OCI-LY1 (cell line): ENCODE measurements at regions not wholly inside any gene's neighbourhood (a gene's known extent, or its start where the extent isn't known, plus 50 kb on each side); places are given as distances from the start of the nearest gene placed in this dataset.

Source experiments
- CTCF ChIP-seq: fragments of 200-600 bp; sonication (generic), shearing (Covaris generic); IDR thresholded peaks from 2 replicates; pipeline ENCODE4 v1.5.1; 2017; ENCODE audit warnings: mild to moderate bottlenecking, antibody characterized with exemption, low read length, moderate library complexity, mixed read lengths
- EZH2 ChIP-seq: fragments of 200-600 bp; sonication (generic), shearing (Covaris generic); IDR thresholded peaks from 2 replicates; pipeline ENCODE4 v1.8.0; 2017; ENCODE audit warnings: borderline replicate concordance, mixed run types, mild to moderate bottlenecking, antibody characterized with exemption, low read length, moderate library complexity, mixed read lengths

GRCh38 chr17:56735842-56736241 is 97.9 kb downstream of the C17orf67 start:
- TF ChIP-seq CTCF (no peak), EZH2 (no peak)
